ENCODE measurements at regions not wholly inside any gene's neighbourhood (a gene's known extent, or its start where the extent isn't known, plus 50 kb on each side); places are given as distances from the start of the nearest gene placed in this dataset.

DNA sequence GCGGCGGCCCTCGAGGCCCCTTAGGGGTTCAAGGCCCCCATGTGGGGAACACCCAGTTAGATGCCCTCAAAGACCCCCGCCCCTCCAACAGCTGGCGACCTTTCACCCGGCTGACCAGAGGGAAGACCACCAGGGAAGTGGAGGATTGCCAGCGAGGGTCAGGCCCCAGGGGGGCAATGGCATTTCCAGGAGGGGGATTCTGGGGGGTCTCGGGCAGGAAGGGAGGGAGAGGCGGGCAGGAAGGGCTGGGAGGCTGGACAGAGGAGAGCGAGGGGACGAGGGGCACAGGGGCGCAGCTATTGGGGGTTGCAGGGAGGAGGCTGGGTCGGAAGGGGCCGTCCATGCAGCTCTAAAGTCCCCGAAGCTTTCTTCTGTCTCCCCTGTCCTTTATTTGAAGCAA is 139.5 kb downstream of the C16orf95 start:
- TF ChIP-seq, protein P1, sequence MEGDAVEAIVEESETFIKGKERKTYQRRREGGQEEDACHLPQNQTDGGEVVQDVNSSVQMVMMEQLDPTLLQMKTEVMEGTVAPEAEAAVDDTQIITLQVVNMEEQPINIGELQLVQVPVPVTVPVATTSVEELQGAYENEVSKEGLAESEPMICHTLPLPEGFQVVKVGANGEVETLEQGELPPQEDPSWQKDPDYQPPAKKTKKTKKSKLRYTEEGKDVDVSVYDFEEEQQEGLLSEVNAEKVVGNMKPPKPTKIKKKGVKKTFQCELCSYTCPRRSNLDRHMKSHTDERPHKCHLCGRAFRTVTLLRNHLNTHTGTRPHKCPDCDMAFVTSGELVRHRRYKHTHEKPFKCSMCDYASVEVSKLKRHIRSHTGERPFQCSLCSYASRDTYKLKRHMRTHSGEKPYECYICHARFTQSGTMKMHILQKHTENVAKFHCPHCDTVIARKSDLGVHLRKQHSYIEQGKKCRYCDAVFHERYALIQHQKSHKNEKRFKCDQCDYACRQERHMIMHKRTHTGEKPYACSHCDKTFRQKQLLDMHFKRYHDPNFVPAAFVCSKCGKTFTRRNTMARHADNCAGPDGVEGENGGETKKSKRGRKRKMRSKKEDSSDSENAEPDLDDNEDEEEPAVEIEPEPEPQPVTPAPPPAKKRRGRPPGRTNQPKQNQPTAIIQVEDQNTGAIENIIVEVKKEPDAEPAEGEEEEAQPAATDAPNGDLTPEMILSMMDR (IDR thresholded peaks at IDR 0.05) = no peak
- TF ChIP-seq POLR2A (IDR thresholded peaks at IDR 0.05) = no peak

Data from ovary (tissue), 3 donors.